A549 (cell line): ENCODE measurements at regions not wholly inside any gene's neighbourhood (a gene's known extent, or its start where the extent isn't known, plus 50 kb on each side); places are given as distances from the start of the nearest gene placed in this dataset.

Source experiments
- POLR2AphosphoS2 ChIP-seq: conservative IDR thresholded peaks from 2 replicates; pipeline ENCODE4 v1.6.1; 2012; ENCODE audit warnings: low read length, improper control_type of control experiment, inconsistent platforms
- TP53 ChIP-seq: fragments of 250-450 bp; sonication (Bioruptor Pico); IDR thresholded peaks from 2 replicates; pipeline ENCODE4 v1.5.0; 2021; ENCODE audit warnings: mild to moderate bottlenecking, moderate library complexity
- TF ChIP-seq, protein P1 (sequence below): fragments of >200 bp; sonication (Bioruptor Twin); formaldehyde crosslinking; IDR thresholded peaks from 3 replicates; pipeline ENCODE4 v1.5.1; 2016
- TF ChIP-seq, protein P2 (sequence below): fragments of 200-600 bp; sonication (generic); IDR thresholded peaks from 2 replicates; pipeline ENCODE4 v1.6.1; 2016; ENCODE audit warnings: antibody characterized with exemption, mild to moderate bottlenecking, moderate library complexity

DNA sequence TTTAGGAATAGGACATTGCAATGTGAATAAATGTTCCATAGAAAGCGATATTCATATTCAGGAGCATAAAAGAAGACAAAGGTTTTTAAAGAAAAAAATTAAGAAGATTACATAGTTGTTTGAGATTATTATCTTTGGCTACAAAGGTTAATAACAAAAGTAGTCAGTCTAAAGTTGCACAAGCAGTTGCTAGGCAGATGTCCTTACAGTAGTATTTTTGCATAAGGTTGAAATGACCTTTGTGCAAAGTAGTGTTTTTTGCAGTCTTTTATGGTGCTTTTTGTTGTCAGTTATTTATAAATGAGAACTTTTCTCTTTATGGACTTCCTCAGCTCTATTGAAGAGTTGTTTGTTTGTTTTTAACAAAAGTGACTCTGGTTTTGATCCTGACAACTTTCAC lies 447.8 kb downstream of the AMY1C start:
- TF ChIP-seq, protein P1, sequence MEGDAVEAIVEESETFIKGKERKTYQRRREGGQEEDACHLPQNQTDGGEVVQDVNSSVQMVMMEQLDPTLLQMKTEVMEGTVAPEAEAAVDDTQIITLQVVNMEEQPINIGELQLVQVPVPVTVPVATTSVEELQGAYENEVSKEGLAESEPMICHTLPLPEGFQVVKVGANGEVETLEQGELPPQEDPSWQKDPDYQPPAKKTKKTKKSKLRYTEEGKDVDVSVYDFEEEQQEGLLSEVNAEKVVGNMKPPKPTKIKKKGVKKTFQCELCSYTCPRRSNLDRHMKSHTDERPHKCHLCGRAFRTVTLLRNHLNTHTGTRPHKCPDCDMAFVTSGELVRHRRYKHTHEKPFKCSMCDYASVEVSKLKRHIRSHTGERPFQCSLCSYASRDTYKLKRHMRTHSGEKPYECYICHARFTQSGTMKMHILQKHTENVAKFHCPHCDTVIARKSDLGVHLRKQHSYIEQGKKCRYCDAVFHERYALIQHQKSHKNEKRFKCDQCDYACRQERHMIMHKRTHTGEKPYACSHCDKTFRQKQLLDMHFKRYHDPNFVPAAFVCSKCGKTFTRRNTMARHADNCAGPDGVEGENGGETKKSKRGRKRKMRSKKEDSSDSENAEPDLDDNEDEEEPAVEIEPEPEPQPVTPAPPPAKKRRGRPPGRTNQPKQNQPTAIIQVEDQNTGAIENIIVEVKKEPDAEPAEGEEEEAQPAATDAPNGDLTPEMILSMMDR: no peak
- no peak for TF ChIP-seq TP53 (CRISPR knock-in tag)
- TF ChIP-seq, protein P2, sequence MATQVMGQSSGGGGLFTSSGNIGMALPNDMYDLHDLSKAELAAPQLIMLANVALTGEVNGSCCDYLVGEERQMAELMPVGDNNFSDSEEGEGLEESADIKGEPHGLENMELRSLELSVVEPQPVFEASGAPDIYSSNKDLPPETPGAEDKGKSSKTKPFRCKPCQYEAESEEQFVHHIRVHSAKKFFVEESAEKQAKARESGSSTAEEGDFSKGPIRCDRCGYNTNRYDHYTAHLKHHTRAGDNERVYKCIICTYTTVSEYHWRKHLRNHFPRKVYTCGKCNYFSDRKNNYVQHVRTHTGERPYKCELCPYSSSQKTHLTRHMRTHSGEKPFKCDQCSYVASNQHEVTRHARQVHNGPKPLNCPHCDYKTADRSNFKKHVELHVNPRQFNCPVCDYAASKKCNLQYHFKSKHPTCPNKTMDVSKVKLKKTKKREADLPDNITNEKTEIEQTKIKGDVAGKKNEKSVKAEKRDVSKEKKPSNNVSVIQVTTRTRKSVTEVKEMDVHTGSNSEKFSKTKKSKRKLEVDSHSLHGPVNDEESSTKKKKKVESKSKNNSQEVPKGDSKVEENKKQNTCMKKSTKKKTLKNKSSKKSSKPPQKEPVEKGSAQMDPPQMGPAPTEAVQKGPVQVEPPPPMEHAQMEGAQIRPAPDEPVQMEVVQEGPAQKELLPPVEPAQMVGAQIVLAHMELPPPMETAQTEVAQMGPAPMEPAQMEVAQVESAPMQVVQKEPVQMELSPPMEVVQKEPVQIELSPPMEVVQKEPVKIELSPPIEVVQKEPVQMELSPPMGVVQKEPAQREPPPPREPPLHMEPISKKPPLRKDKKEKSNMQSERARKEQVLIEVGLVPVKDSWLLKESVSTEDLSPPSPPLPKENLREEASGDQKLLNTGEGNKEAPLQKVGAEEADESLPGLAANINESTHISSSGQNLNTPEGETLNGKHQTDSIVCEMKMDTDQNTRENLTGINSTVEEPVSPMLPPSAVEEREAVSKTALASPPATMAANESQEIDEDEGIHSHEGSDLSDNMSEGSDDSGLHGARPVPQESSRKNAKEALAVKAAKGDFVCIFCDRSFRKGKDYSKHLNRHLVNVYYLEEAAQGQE: no peak
- TF ChIP-seq POLR2AphosphoS2: no peak
